ENCODE measurements at regions not wholly inside any gene's neighbourhood (a gene's known extent, or its start where the extent isn't known, plus 50 kb on each side); places are given as distances from the start of the nearest gene placed in this dataset.

DNA sequence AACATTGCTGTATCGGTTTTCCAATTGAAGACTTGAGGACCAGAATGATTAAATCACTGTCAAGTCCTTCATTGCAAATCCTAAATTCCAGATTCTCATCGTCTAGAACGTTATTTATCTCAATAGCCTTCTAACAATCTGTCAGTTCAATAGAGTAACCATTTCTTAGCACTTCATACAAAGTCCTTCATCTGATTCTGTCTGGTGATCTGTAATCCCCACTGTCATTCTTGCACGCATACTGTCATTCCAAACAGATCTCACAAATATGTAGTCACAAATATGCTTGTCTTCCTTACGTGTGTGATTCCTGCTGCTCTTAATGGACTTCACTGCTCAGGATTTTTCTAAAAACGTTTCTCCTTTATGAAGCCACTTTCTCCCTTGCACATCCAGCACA, 1197.5 kb downstream of the EFNB2 start:
- H3K9me3 ChIP-seq, result no peaks in the 10 kb centered on the region
- TF ChIP-seq CTCF (IDR thresholded peaks at IDR 0.05), result no peak
- intact Hi-C loops (cut with DNase I), result no loop called here
- no peaks in the 10 kb centered on the region for H3K27me3 ChIP-seq
- no peak overlapping the region for H3K4me3 ChIP-seq
- no peak for DNase-seq
- WGBS, 2 donors, result 62 to 64% methylated on average over 6 of the region's 6 CpGs
- ATAC-seq, result no peak
- H3K36me3 ChIP-seq, result no peaks in the 10 kb centered on the region
- H3K27ac ChIP-seq, result no peak overlapping the region
- H3K4me1 ChIP-seq, result peaks cover 0 to 19% (median 2%) of the 10 kb centered on the region in 9 donors

GRCh38 chr13:105336706-105337576, 1198.5 kb downstream of the EFNB2 start:
- no peak for TF ChIP-seq CTCF (IDR thresholded peaks at IDR 0.05)
- no peaks in the 10 kb centered on the region for H3K36me3 ChIP-seq
- DNase-seq (no peak), ATAC-seq (no peak)
- WGBS, 2 donors, result 75 to 80% methylated on average over 7 of the region's 7 CpGs
- H3K4me3 ChIP-seq, result no peak overlapping the region
- H3K27ac ChIP-seq, result no peak overlapping the region
- intact Hi-C loops (cut with DNase I), result no loop called here
- peaks cover 0 to 19% (median 2%) of the 10 kb centered on the region in 9 donors for H3K4me1 ChIP-seq
- H3K9me3 ChIP-seq, result no peaks in the 10 kb centered on the region
- H3K27me3 ChIP-seq, result no peaks in the 10 kb centered on the region

GRCh38 chr13:105334211-105334610, 1201.3 kb downstream of the EFNB2 start:
- Histone ChIP-seq H3K4me1 (peaks cover 0 to 19% (median 2%) of the 10 kb centered on the region in 9 donors), H3K27me3 (no peaks in the 10 kb centered on the region), H3K4me3 (no peak overlapping the region), H3K9me3 (peaks cover 0 to 10% (median 0%) of the 10 kb centered on the region in 11 donors), H3K36me3 (no peaks in the 10 kb centered on the region), H3K27ac (no peak overlapping the region)
- intact Hi-C loops (cut with DNase I), result no loop called here
- DNase-seq (no peak), ATAC-seq (no peak)
- WGBS, 2 donors, result 33 to 58% methylated on average over 3 of the region's 3 CpGs
- TF ChIP-seq CTCF (IDR thresholded peaks at IDR 0.05), result no peak

- 77 to 82% methylated on average over 5 of the region's 5 CpGs for WGBS, 2 donors
- no peaks in the 10 kb centered on the region for H3K36me3 ChIP-seq
- peaks cover 0 to 15% (median 0%) of the 10 kb centered on the region in 11 donors for H3K9me3 ChIP-seq
- H3K4me3 ChIP-seq, result no peak overlapping the region
- no peaks in the 10 kb centered on the region for H3K27me3 ChIP-seq
- no peak overlapping the region for H3K27ac ChIP-seq
- peaks cover 0 to 19% (median 2%) of the 10 kb centered on the region in 9 donors for H3K4me1 ChIP-seq
- no peak for ATAC-seq
- intact Hi-C loops (cut with DNase I), result no loop called here
- no peak for TF ChIP-seq CTCF (IDR thresholded peaks at IDR 0.05)
- DNase-seq, result no peak
Observed at GRCh38 chr13:105333416-105333815, 1202.0 kb downstream of the EFNB2 start.
